DMS 273 treated with DMSO at 0.1 percent for 48 hours (cell line): ENCODE measurements at regions not wholly inside any gene's neighbourhood (a gene's known extent, or its start where the extent isn't known, plus 50 kb on each side); places are given as distances from the start of the nearest gene placed in this dataset.
"Not testable (repeated sequence)": the region's sequence is repeated elsewhere in the genome, so short reads cannot be mapped to it uniquely, and the experiment has no call there.

ENCODE experiments used
- DNase-seq: peaks from one replicate; lab custom pipeline; 2025; lab: John Stamatoyannopoulos, UW

DNA sequence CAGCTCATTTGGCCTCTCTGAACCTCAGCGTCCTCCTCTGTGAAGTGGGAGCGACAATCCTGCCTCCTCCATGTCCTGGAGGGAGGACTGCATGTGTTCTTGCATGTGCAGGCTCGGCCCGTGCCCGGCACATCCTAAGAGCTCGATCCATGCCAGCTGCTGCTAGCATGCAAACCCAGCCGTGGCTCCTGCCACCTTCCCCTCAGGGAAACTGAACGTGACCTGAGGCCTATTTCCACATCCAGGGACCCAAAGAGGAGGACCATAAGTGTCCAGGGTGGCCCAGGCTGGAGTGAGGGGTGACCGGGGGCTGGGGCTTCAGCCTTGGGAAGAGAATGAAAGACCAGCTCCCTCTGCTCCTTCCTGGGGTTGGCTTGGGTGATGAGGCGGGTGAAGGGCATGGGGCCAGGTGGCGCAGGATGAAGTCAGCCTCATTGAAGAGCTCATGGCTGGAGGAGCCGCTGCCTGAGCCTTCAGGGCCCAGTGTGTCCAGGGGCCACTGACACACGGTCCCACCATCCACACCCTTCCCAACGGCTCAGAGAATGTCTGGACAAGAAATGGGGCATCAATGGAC is 115.7 kb upstream of the AKAP13 start:
- DNase-seq = not testable (repeated sequence)

DNA sequence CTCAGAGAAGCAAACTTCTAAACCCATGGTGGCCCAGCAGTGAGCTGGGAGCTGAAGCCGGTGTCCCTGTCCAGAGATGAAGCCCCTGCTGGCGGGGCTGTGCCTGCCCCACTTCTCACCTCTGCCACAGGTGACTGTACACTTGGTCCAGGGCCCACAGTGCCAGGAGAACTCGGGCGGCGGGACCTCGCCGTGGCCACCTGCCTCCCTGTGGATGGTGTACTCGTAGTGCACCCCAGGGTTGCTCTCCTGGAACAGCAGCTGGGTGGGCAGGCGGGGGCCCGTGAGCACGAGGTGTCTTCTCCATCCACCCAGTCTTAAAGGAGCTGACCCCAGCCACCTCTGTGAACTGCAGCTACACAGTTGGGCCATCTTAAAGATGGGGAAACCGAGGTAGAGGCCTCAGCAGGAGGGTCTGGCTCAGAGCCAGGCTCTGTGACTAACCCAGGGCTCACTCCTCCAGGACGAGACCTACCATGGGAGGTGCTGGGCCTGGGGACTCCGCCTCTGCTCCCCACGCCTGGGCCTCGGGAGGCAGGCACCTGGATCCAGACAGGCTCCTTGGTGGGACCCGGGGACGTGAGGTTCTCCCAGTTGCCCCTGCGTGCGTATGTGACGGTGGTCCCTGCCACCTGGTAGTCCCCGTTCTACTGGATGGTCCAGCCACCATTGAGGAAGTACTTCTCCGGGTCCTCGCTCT is 113.1 kb upstream of the AKAP13 start:
- not testable (repeated sequence) for DNase-seq

DNA sequence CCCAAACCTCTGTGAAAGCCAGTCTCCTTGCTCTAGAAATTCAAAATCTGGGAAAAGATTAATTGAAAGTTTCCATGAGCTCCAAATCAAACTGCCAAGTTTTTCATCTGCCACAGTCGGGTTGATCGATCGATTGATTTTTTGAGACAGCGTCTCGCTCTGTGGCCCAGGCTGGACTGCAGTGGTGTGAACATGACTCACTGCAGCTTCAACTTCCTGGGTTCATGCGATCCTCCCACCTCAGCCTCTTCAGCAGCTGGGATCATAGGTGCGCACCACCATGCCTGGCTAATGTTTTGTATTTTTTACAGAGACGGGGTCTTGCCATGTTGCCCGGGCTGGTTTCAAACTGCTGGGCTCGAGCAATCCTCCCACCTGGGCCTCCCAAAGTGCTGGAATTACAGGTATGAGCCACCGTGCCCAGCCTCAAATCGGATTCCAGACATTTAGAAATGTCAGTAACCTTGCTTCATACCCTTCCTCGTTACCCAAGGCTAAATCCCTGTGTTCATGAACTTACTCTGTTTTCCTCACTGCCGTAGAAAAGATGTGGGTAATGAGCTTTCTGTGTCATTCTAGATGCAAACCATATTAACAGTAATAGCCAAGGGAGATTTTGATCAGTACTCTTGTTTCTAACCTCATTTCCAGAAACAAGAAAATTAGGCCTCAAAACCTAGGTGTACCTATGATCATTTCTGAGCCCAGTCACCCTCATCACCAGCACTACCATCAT is 105.9 kb upstream of the AKAP13 start:
- no peak for DNase-seq

DNA sequence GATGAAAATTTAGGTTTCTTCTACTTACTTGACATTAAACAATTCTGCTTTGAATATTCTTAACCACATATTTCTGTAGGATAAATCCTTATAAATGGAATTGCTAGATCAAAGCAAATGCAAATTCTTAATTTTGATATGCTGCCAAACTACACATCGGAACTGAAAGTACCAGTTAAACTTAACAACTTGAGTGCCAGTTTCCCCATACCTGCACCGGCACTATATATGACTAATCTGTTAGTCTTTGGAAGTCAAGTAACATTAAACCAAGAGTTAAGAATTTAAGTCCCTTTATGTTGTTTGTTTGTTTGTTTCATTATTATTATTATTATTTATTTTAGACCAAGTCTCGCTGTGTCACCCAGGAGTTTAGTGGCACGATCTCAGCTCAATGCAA is 103.9 kb upstream of the AKAP13 start:
- no peak for DNase-seq

DNA sequence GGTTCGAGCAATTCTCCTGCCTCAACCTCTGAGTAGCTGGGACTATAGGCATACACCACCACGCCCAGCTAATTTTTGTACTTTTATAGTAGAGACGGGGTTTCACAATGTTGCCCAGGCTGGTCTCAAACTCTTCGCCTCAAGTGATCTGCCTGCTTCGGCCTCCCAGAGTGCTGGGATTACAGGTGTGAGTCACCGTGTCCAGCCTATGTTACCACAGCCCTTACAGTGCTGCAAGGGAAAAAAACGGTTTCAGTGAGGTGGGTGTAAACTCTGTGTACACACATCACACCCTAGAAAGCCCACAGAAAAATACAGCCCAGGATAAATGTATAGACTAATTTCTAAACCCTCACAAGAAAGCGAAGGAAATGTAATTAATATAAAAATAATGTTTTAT is 103.5 kb upstream of the AKAP13 start:
- no peak for DNase-seq

DNA sequence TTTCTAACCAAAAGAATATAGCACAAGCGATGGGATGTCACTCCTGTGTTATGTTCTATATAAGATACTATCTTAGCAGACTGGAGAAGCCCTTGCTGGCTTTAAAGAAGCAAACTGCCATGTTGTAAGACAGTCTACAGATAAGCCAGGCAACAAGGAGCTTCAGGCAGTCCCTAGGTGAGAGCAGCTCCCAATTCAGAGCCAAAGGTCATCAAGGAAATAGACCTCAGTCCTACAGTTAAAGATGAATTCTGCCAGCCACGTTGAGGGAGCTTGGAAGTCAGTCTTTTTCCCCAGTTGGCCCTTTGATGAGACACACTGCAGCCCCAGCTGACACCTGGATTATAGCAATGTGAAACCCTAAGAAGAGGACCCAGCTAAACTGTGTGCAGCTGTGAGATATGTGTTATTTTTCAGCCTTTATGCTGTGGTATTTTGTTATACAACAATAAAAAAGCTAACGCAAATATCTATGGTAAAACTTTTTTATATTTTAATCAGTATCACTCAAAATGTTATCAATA is 102.5 kb upstream of the AKAP13 start:
- DNase-seq = no peak

DNA sequence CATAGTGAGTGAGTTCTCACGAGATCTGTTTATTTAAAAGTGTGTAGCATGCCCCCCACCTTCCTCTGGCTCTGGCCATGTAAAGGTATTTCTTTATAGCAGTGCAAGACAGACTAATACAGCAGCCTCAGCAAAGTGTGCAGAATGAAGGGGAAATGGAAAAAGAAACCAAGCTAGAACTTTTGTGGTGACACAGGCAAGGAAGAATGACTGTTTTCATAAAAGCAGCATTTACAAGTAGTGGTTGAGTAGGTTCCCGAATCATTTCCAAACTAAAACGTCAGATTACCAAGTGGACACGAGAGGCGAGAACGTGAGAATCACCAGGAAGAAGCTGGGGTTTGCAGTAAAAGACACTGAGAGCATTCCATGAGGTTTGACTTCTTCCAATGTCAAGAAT is 100.2 kb upstream of the AKAP13 start:
- DNase-seq = no peak

DNA sequence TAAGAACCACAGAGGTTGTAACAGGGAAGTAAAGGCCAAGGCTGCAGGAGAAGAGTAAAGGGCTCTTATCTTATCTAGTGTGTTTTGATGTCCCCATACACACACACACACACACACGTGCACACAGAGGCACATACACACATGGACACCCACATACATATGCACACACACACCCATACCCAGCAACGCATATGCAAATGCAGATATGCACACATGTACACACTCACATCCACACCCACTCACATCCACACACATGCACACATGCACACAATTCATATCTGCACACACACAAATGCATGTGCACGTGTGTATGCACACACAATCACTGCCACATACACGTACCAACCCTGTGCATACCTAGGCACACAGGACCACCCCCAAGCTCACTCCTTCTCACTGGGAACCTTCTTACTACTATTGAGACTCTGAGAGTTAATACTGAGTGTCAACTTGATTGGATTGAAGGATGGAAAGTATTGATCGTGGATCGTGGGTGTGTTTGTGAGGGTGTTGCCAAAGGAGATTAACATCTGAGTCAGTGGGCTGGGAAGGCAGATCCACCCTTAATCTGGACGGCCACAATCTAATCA is 99.0 kb upstream of the AKAP13 start:
- DNase-seq = no peak

DNA sequence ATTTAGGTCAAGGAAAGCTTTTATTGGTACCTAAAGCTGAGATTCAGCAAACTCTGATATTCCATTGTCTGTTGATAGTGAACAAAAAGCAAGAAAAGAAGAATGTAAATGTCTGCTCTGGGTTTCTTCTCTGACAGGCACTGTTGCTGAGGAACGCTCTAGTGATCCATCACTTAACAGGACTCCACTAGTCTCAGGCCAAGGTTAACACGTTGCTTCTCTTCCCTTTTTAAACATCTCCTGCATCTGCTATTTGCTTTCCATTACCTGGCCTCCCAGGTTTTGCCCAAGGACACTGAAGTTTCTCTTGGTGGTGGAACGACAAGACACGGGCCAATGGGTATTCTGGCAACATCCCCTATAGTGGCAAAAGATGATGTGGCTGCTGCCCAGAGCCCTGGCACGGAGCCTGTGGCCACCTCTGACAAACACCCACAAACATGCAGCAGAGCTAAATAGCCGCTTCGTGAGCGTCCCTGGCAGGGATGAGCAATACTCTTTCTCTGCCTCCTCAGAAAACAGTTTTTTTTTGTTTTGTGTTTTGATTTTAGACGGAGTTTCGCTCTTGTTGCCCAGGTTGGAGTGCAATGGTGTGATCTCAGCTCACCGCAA is 97.8 kb upstream of the AKAP13 start:
- no peak for DNase-seq

DNA sequence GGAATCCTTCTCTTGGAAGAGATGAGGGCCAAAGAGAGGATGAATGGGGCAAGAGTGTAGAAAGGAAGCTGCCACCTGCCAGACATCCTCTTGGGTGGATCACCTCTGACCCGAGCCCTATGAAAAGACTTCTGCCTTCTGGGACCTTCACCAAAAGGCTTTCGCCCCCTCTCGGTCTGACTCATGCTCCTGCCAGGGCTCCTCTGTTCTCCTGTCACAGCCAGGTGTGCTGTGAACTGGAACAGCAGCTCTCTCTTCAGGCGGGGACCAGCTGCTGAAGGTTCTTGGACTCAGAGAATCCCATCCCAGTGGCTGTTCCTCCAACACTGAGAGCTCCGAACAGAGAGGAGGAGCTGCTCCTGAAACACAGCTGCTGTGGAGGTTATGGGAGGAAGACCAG is 96.6 kb upstream of the AKAP13 start:
- not testable (repeated sequence) for DNase-seq

DNA sequence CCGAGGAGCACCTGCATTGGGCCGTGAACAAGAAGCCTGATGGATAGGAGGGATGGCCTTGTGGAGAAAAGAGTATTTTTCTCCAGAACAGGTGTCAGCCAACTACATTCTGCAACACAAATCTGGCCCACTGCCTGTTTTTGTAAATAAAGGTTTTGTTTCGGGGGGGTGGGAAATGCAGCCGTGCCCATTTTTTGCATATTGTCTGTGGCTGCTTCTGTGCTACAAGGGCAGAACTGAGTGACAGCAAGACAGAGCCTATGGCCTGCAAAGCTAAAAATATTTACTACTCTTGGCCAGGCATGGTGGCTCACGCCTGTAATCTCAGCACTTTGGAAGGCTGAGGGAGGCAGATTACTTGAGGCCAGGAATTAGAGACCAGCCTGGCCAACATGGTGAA is 95.9 kb upstream of the AKAP13 start:
- no peak for DNase-seq

DNA sequence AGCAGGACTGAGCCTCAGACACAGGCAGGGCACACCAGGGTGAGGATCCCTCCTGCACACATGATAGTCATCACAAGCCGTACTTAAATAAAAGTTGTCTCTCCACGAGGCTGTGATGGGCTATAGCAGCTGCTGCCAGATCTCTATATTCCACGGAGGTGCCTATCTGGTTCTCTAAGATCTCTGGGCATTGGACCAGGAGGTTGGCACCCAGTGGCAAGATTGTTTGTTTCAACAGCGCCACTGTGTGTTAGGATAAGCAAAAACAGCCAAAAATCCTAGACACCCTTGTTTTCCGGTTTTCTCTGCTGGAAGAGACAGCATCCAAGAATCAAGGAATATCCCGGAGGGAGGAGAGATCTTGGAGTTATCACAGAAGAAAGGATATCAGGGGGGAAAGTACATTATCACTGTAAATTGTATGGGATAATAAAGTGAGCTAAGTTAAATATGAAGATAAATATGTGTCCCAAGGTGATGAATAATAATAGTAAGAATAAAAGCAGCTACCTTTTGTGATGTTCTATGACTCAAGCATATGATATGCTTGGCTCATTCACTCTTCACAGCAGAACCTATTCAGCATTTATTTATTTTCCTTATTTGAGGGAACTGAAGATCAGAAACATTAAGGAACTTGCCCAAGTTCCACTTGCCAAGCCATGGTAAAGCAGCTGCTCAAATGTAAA is 90.6 kb upstream of the AKAP13 start:
- peak; percentile 7 for DNase-seq

DNA sequence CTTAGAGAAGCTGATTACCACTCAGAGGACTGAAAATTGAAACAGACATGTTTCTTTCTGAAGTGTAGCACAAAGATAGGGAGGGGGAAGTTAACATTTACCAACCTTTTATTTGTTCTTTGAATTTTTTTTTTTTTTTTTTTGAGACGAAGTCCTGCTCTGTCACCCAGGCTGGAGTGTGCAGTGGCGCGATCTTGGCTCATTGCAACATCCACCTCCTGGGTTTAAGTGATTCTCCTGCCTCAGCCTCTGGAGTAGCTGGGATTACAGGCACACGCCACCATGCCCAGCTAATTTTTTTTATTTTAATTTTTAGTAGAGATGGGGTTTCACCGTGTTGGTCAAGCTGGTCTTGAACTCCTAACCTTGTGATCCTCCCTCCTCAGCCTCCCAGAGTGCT is 87.8 kb upstream of the AKAP13 start:
- DNase-seq = not testable (repeated sequence)

DNA sequence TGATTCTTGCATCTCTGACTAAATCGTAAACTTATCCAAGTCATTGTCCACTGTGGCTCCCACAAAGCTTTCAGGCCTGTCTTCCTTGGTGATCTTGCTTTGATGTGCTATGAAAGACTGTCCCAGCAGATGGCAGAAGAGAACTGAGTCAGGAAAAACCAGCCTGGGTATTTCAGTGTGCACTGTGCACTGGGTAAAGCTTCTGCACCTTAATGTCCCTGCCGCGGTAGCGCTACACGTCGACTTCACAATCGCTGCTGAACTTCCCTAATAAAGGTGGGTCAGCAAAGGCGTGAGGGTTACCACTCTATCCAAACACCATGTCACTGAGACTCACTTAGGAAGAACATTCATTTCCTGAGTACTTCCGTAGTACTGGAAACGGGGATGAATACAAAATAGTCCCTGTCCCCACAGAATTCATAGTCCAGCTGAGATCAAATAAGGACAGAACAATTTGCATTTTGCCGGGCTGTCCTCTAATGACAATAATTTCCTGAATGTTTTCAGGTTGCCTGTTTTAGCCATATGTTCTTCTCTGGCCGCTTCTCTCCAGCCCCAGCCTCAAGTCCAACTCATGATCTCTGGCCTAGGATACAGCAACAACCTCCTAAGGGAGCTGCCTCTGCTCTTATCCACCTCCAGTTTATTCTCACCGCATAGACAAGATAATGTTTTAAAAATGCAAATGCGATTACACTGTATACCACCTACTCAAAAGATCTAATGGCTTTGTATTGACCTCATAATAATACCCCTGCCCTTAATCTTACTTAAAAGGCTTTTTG is 83.6 kb upstream of the AKAP13 start:
- DNase-seq = peak; percentile 73

DNA sequence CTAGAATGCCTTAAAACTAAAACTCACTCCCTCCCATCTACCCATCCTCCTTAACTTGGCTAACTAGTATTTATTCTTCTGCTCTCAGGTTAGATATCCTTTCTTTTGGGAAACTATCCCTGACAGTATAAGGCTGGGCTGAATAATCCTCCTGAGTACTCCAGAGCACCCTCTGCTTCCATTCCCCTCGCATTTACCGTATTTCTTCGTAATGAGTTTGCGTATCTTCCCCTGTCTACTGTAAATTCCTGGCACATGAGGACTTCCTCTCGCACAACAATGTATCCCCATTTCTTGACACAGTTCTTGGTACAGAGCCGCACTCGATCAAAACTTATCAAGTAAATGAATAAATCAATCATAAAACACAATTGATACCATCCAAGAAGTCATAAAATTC is 82.9 kb upstream of the AKAP13 start:
- no peak for DNase-seq

DNA sequence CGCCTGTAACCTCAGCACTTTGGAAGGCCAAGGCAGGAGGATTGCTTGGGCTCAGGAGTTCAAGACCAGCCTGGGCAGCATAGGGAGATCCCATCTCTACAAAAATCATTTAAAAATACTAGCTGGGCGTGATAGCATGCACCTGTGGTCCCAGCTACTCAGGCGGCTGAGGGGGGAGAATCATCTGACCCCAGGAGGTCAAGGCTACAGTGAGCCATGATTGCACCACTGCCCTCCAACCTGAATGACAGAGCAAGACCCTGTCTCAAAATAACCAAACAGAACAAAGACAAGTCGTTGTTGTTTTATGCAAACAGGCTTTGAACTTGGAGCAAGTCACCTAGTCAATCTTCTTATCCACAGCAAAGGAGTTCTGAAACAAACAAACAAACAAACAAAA is 82.0 kb upstream of the AKAP13 start:
- no peak for DNase-seq

DNA sequence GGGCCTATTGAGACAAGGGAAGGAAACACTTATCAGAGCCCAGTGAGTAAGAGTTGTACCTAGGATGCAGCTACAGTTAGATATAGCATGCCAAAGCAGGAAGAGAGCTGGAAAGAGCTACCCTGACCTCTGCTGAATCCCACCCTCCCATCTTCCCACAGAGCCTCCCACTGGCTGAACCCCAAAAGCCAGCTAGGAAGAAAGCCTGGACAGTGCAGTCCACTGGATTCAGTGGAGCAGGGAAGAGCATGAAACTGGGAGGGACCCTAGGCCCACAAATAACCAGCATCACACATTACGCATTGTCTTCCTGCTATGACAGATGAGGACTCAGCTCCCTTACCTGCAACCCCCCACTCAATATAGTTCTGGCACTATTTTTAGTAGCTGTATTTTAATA is 81.5 kb upstream of the AKAP13 start:
- no peak for DNase-seq

DNA sequence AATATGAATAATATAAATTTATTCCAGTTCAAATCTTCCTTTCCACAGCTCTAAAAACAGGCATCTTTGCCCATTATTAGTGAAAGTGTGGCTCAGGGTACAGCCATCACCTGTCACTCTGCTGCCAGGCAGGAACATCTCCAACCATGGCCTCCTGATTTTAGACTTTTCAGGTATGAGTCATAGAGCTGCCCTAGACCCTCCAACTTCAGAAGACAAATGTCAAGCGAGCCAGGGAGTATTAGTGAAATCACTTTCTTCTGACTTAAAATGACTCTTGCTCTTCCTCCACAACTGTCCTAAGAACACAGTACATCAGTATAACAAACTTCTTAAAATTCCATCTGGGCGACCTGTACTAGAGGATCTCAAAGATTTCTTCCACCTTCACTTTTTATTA is 78.1 kb upstream of the AKAP13 start:
- no peak for DNase-seq

DNA sequence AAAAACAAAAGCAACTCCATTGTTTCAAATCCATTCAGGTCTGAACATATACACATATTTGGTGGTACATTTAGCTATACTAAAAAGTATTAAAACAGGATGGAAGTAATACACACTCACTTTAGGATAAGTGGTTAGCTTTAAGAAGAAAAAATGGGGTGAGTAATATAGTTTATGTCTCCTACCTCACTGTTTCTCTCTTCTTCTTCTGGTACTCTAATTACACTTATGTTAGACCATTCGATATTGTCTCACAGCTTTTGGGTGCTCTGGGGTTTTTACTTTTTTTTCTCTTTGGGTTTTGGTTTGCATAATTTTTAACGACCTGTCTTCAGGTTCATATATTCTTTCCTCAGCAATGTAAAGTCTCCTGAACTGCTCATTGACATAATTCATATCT is 75.4 kb upstream of the AKAP13 start:
- no peak for DNase-seq

DNA sequence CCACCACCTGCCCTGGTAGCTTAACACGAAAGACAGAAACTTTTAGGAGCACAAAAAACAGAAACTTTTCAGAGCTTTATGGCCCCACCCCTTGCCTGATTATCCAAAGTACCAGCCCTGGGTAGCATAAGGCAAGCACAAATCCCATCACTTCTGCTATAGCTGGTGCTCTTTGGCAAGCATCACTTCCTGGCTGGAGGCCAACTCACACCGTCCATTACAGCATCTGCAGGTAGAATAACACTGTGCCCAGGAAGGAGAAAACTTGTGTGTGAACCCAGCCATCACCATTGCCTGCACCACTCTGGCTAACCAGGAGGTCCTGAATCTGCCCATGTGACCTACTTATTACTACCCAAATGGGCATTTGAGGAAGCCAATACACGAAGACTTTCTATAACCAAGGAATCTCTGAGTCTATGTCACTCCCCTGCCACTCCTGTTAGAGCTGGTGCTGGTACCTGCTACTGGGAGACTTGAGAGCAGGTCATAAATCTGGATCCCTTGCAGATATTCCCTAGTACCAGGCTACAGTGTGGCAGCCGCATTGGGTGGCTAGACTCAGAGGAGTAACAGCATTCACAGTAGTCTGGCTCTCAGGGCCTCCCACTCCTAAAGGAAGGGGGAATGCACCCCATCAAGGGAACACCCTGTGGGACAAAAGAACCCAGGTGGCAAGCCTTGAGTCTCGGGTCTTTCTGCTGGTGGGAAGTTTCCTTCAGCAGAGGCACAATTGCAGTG is 73.3 kb upstream of the AKAP13 start:
- DNase-seq = no peak
